HUES64 (cell line): ENCODE measurements at regions not wholly inside any gene's neighbourhood (a gene's known extent, or its start where the extent isn't known, plus 50 kb on each side); places are given as distances from the start of the nearest gene placed in this dataset.

Experiments
- H3K27ac ChIP-seq: 2 replicates; pipeline ENCODE4 v1.7.0; 2013; ENCODE audit warnings: low read depth, low read length, inconsistent platforms
- H3K27me3 ChIP-seq: 2 replicates; pipeline ENCODE4 v1.6.1; 2013; ENCODE audit warnings: mild to moderate bottlenecking, low read length; ENCODE audit not compliant: insufficient read depth
- H3K36me3 ChIP-seq: 2 replicates; pipeline ENCODE4 v1.6.1; 2013; ENCODE audit warnings: mild to moderate bottlenecking, low read length; ENCODE audit not compliant: insufficient read depth
- H3K4me1 ChIP-seq: 2 replicates; pipeline ENCODE4 v1.6.1; 2013; ENCODE audit warnings: mild to moderate bottlenecking, low read length, moderate library complexity; ENCODE audit not compliant: insufficient read depth
- H3K4me3 ChIP-seq: 2 replicates; pipeline ENCODE4 v1.5.1; 2013; ENCODE audit warnings: mild to moderate bottlenecking, low read length, moderate library complexity
- H3K9ac ChIP-seq: 2 replicates; pipeline ENCODE4 v1.6.1; 2013; ENCODE audit warnings: mild to moderate bottlenecking, low read depth, low read length
- H3K9me3 ChIP-seq: 2 replicates; pipeline ENCODE4 v1.6.1; 2013; ENCODE audit warnings: low read depth, low read length; ENCODE audit not compliant: insufficient read depth
- WGBS: fragments of 150-250, 120-280 bp; methylation state at CpG from one replicate; pipeline ENCODE4 v1.1.7; 2013; ENCODE audit warnings: missing lambda C conversion rate; 5-methylcytosine and 5-hydroxymethylcytosine counted together

DNA sequence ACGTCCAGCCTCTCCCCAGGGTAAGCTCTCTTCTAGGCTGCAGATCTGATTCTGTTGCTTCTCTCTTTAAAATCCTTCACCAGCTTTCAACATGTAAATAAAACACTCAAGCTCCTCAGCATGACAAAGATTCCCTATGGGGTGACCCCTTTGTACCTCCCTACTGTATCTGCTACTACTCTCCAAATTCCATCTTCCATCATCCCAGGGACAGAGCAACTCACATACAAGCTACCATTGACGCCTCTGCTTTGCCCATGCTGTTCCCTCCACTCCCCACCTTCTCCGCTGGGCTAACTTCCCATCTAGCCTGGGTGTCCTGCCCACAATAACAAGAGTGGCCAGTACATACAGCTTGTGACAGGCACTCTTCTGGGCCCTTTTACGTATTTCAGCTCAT lies 207.5 kb upstream of the ZBED5 start:
- no peak overlapping the region for H3K9ac ChIP-seq
- 47% methylated on average over 4 of the region's 4 CpGs for WGBS
- H3K27ac ChIP-seq = peak overlapping the region; percentile 34; the same call in 1 of the 2 replicates
- H3K27me3 ChIP-seq = no peaks in the 10 kb centered on the region
- H3K4me1 ChIP-seq = peaks cover 17% of the 10 kb centered on the region; the same call in 1 of the 2 replicates
- H3K36me3 ChIP-seq = no peaks in the 10 kb centered on the region
- H3K9me3 ChIP-seq = no peaks in the 10 kb centered on the region
- H3K4me3 ChIP-seq = no peak overlapping the region

- no peak overlapping the region for H3K9ac ChIP-seq
- 94% methylated on average over 2 of the region's 2 CpGs for WGBS
- H3K4me1 ChIP-seq = no peaks in the 10 kb centered on the region
- no peaks in the 10 kb centered on the region for H3K36me3 ChIP-seq
- H3K4me3 ChIP-seq = no peak overlapping the region
- no peaks in the 10 kb centered on the region for H3K27me3 ChIP-seq
- peaks cover 18% of the 10 kb centered on the region for H3K9me3 ChIP-seq
- H3K27ac ChIP-seq = no peak overlapping the region
Observed at GRCh38 chr11:11057472-11057854, 199.6 kb upstream of the ZBED5 start.

DNA sequence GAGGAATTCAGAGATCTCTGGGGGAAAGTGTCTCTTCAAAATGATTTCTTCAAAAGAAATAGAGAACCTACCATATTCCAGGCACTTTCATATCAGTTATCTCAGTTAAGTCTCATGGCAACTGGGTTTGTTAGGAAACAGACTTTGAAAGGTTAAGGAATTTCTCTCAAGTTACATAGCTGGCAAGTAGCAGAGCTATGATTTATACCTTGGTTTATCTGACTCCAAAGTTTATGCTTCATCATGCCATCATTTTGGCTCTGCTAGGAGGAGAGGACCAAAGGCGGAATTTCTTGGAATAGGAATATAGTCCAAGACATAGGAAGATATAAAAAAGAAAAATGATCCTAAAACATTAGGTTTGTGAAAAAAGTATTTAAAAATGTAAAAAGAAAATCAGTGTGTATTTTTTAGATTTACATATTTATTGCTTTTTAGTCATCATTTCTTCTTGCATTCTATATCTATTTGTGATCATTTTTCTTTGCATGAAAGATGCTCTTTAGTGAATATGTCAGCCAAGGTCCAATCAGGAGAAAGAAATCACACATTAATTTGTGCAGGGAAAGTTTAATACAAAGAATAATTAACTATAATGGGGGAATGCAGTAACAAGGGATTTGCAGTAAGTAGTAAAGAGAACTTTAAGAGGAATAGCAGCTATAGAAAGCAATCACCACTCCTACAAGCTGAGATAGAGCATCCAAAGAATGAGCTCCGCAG lies 199.1 kb upstream of the ZBED5 start:
- Histone ChIP-seq H3K27ac (no peak overlapping the region), H3K9me3 (peaks cover 18% of the 10 kb centered on the region), H3K36me3 (no peaks in the 10 kb centered on the region), H3K4me3 (no peak overlapping the region), H3K9ac (no peak overlapping the region), H3K27me3 (no peaks in the 10 kb centered on the region), H3K4me1 (no peaks in the 10 kb centered on the region)
- WGBS = 88% methylated on average over 2 of the region's 2 CpGs

DNA sequence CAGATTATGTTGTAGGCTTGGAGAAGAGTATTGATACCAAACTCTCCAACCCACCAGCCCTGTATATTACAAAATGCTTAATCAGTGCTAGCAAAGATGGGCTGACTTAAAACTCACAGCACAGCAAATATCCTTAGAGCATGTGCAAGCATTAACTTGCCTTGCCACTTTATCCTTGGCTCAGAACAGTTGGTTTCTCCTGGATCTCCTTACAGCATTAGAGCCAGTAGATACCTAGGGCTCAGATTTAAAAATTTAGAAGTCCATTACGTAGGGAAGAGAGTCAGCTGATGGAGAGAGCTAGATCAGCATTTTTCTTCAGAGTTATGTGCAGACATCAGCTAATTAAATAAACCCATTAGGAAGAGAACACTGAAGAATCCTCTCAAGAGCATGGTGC lies 198.5 kb upstream of the ZBED5 start:
- 100% methylated on average over 1 of the region's 1 CpG for WGBS
- H3K4me1 ChIP-seq = no peaks in the 10 kb centered on the region
- peaks cover 18% of the 10 kb centered on the region for H3K9me3 ChIP-seq
- no peaks in the 10 kb centered on the region for H3K36me3 ChIP-seq
- no peak overlapping the region for H3K4me3 ChIP-seq
- H3K27me3 ChIP-seq = no peaks in the 10 kb centered on the region
- no peak overlapping the region for H3K27ac ChIP-seq
- H3K9ac ChIP-seq = no peak overlapping the region

- 45% methylated on average over 2 of the region's 2 CpGs for WGBS
- H3K9ac ChIP-seq = no peak overlapping the region
- no peaks in the 10 kb centered on the region for H3K4me1 ChIP-seq
- no peaks in the 10 kb centered on the region; the same call in 1 of the 2 replicates for H3K9me3 ChIP-seq
- no peaks in the 10 kb centered on the region for H3K36me3 ChIP-seq
- no peak overlapping the region for H3K27ac ChIP-seq
- H3K4me3 ChIP-seq = no peak overlapping the region
- H3K27me3 ChIP-seq = no peaks in the 10 kb centered on the region
Observed at GRCh38 chr11:11047851-11048610, 190.2 kb upstream of the ZBED5 start.

- H3K4me1 ChIP-seq = no peaks in the 10 kb centered on the region
- H3K27me3 ChIP-seq = no peaks in the 10 kb centered on the region
- no peak overlapping the region for H3K4me3 ChIP-seq
- no peak overlapping the region for H3K27ac ChIP-seq
- WGBS = 93% methylated on average over 4 of the region's 4 CpGs
- H3K9ac ChIP-seq = no peak overlapping the region
- H3K9me3 ChIP-seq = no peaks in the 10 kb centered on the region
- no peaks in the 10 kb centered on the region for H3K36me3 ChIP-seq
Observed at GRCh38 chr11:11046781-11047180, 188.9 kb upstream of the ZBED5 start.

- WGBS = 93% methylated on average over 6 of the region's 6 CpGs
- H3K4me1 ChIP-seq = no peaks in the 10 kb centered on the region
- H3K27me3 ChIP-seq = no peaks in the 10 kb centered on the region
- no peaks in the 10 kb centered on the region for H3K36me3 ChIP-seq
- no peak overlapping the region for H3K4me3 ChIP-seq
- H3K9me3 ChIP-seq = no peaks in the 10 kb centered on the region
- no peak overlapping the region for H3K27ac ChIP-seq
- no peak overlapping the region for H3K9ac ChIP-seq
Observed at GRCh38 chr11:11045156-11045930, 187.5 kb upstream of the ZBED5 start.

- no peaks in the 10 kb centered on the region for H3K27me3 ChIP-seq
- H3K4me1 ChIP-seq = no peaks in the 10 kb centered on the region; the same call in 1 of the 2 replicates
- no peaks in the 10 kb centered on the region for H3K9me3 ChIP-seq
- no peak overlapping the region for H3K9ac ChIP-seq
- no peak overlapping the region for H3K4me3 ChIP-seq
- H3K36me3 ChIP-seq = no peaks in the 10 kb centered on the region
- 90% methylated on average over 9 of the region's 9 CpGs for WGBS
- no peak overlapping the region for H3K27ac ChIP-seq
Observed at GRCh38 chr11:11044137-11044855, 186.4 kb upstream of the ZBED5 start.

GRCh38 chr11:11043721-11044120 lies 185.9 kb upstream of the ZBED5 start:
- Histone ChIP-seq H3K4me3 (no peak overlapping the region), H3K9ac (no peak overlapping the region), H3K27me3 (no peaks in the 10 kb centered on the region), H3K4me1 (peaks cover under 1% of the 10 kb centered on the region; the same call in 1 of the 2 replicates), H3K9me3 (no peaks in the 10 kb centered on the region), H3K27ac (no peak overlapping the region), H3K36me3 (no peaks in the 10 kb centered on the region)
- 91% methylated on average over 3 of the region's 3 CpGs for WGBS

- H3K27me3 ChIP-seq = no peaks in the 10 kb centered on the region
- no peaks in the 10 kb centered on the region for H3K36me3 ChIP-seq
- peaks cover 3% of the 10 kb centered on the region; the same call in 1 of the 2 replicates for H3K4me1 ChIP-seq
- H3K9me3 ChIP-seq = no peaks in the 10 kb centered on the region
- no peak overlapping the region for H3K4me3 ChIP-seq
- H3K9ac ChIP-seq = no peak overlapping the region
- H3K27ac ChIP-seq = no peak overlapping the region
- WGBS = 91% methylated on average over 5 of the region's 5 CpGs
Observed at GRCh38 chr11:11039208-11039965, 181.5 kb upstream of the ZBED5 start.
